HL-60 (cell line): ENCODE measurements at regions not wholly inside any gene's neighbourhood (a gene's known extent, or its start where the extent isn't known, plus 50 kb on each side); places are given as distances from the start of the nearest gene placed in this dataset.

Experiments
- DNase-seq, 2 experiments: peaks; one replicate each; pipeline ENCODE4 v3.0.0-alpha.2; 2010 to 2020; ENCODE audit warnings: low read depth in 1 of 2, low spot score in 1 of 2
- H3K27ac ChIP-seq: fragments of 250-450 bp; sonication (Bioruptor Pico); replicated peaks from 2 replicates; pipeline ENCODE4 v1.5.1; 2020; ENCODE audit warnings: mild to moderate bottlenecking, moderate library complexity
- H3K27me3 ChIP-seq: fragments of 250-450 bp; sonication (Bioruptor Pico); 2 replicates; pipeline ENCODE4 v1.5.1; 2021; ENCODE audit warnings: mild to moderate bottlenecking, moderate library complexity; ENCODE audit not compliant: insufficient read depth, poor library complexity, severe bottlenecking
- H3K4me3 ChIP-seq: replicated peaks from 2 replicates; pipeline ENCODE4 v1.5.1; 2011; ENCODE audit warnings: mild to moderate bottlenecking, control low read depth, low read length; ENCODE audit not compliant: insufficient read depth
- CTCF ChIP-seq: IDR thresholded peaks from one replicate; pipeline ENCODE4 v1.5.1; 2011; ENCODE audit warnings: low read length, control low read depth, inconsistent platforms; ENCODE audit not compliant: insufficient read depth
- GABPA ChIP-seq: IDR thresholded peaks from 2 replicates; pipeline ENCODE4 v1.6.1; 2012; ENCODE audit warnings: low read depth
- POLR2AphosphoS5 ChIP-seq: IDR thresholded peaks from 2 replicates; pipeline ENCODE4 v1.6.1; 2012; ENCODE audit warnings: low read depth
- REST ChIP-seq: IDR thresholded peaks from 2 replicates; pipeline ENCODE4 v1.6.1; 2012; ENCODE audit warnings: low read depth; ENCODE audit not compliant: insufficient replicate concordance
- SPI1 ChIP-seq: IDR thresholded peaks from 2 replicates; pipeline ENCODE4 v1.6.1; 2012; ENCODE audit warnings: low read depth, mild to moderate bottlenecking, borderline replicate concordance

GRCh38 chr10:131477457-131478121 lies 166.1 kb upstream of the TCERG1L start:
- no peak overlapping the region for H3K27ac ChIP-seq

GRCh38 chr10:131478377-131478989 lies 167.0 kb upstream of the TCERG1L start:
- no peak overlapping the region for H3K4me3 ChIP-seq
- H3K27me3 ChIP-seq: no peaks in the 10 kb centered on the region
- no peak for DNase-seq
- no peak overlapping the region for H3K27ac ChIP-seq
- no peak for TF ChIP-seq CTCF
- no peak for TF ChIP-seq SPI1
- TF ChIP-seq GABPA: no peak
- TF ChIP-seq POLR2AphosphoS5: no peak
- no peak for TF ChIP-seq REST

More at GRCh38 chr10:131477457-131478121, 166.1 kb upstream of the TCERG1L start:
- no peak for TF ChIP-seq GABPA
- no peak for TF ChIP-seq SPI1
- TF ChIP-seq CTCF: no peak
- no peak for TF ChIP-seq REST
- TF ChIP-seq POLR2AphosphoS5: no peak
- no peak for DNase-seq
- Histone ChIP-seq H3K4me3 (no peak overlapping the region), H3K27me3 (no peaks in the 10 kb centered on the region)

GRCh38 chr10:131480066-131480465 lies 168.5 kb upstream of the TCERG1L start:
- no peak for DNase-seq
- no peak for TF ChIP-seq GABPA
- no peak for TF ChIP-seq CTCF
- no peak for TF ChIP-seq REST
- TF ChIP-seq POLR2AphosphoS5: no peak
- TF ChIP-seq SPI1: no peak
- no peak overlapping the region for H3K4me3 ChIP-seq
- no peak overlapping the region for H3K27ac ChIP-seq
- H3K27me3 ChIP-seq: no peaks in the 10 kb centered on the region
